Liver (tissue), 8 donors: ENCODE measurements at regions not wholly inside any gene's neighbourhood (a gene's known extent, or its start where the extent isn't known, plus 50 kb on each side); places are given as distances from the start of the nearest gene placed in this dataset.

Source experiments
- DNase-seq: peaks from one replicate; pipeline ENCODE4 v3.0.0-alpha.2; 2017; ENCODE audit warnings: low spot score
- H3K27ac ChIP-seq, 2 donors: one replicate each; pipeline ENCODE4 v1.7.0; 2013; ENCODE audit warnings: inconsistent platforms in 2 of 2, low read length in 2 of 2, control low read depth in 1 of 2, low read depth in 1 of 2, mild to moderate bottlenecking in 1 of 2
- H3K27me3 ChIP-seq, 4 donors: one replicate each; pipeline versions ENCODE4 v1.6.1 to v1.7.0; 2013; ENCODE audit warnings: low read length in 3 of 4, inconsistent platforms in 1 of 4, mild to moderate bottlenecking in 1 of 4, moderate library complexity in 1 of 4; ENCODE audit not compliant: control insufficient read depth in 4 of 4, insufficient read depth in 4 of 4
- H3K36me3 ChIP-seq, 4 donors: one replicate each; pipeline versions ENCODE4 v1.6.1 to v1.7.0; 2013; ENCODE audit warnings: low read length in 3 of 4, mild to moderate bottlenecking in 3 of 4, low read depth in 1 of 4, moderate library complexity in 1 of 4; ENCODE audit not compliant: control insufficient read depth in 4 of 4, insufficient read depth in 3 of 4
- H3K4me1 ChIP-seq, 4 donors: one replicate each; pipeline versions ENCODE4 v1.6.1 to v1.7.0; 2013; ENCODE audit warnings: low read length in 3 of 4, mild to moderate bottlenecking in 3 of 4, moderate library complexity in 1 of 4; ENCODE audit not compliant: control insufficient read depth in 4 of 4, insufficient read depth in 4 of 4
- H3K4me3 ChIP-seq, 3 donors: one replicate each; pipeline versions ENCODE4 v1.6.1 to v1.7.0; 2013; ENCODE audit warnings: low read length in 3 of 3, control low read depth in 1 of 3, low read depth in 1 of 3, mild to moderate bottlenecking in 1 of 3
- H3K9ac ChIP-seq, 2 donors: one replicate each; pipeline ENCODE4 v1.7.0; 2013; ENCODE audit warnings: low read length in 2 of 2, mild to moderate bottlenecking in 2 of 2, moderate library complexity in 2 of 2, control low read depth in 1 of 2, low read depth in 1 of 2
- H3K9me3 ChIP-seq, 4 donors: one replicate each; pipeline versions ENCODE4 v1.6.1 to v1.7.0; 2013; ENCODE audit warnings: low read length in 3 of 4; ENCODE audit not compliant: control insufficient read depth in 4 of 4
- ATF3 ChIP-seq: IDR thresholded peaks from 2 replicates; pipeline ENCODE4 v1.6.1; 2016; ENCODE audit warnings: antibody characterized with exemption
- CTCF ChIP-seq: fragments of 150-350 bp; IDR thresholded peaks from 2 replicates; pipeline ENCODE4 v1.5.1; 2017; ENCODE audit warnings: improper control_type of control experiment, low read depth, low read length; ENCODE audit not compliant: missing input control
- FOXA1 ChIP-seq: IDR thresholded peaks from 2 replicates; pipeline ENCODE4 v1.6.1; 2016; ENCODE audit warnings: antibody characterized with exemption
- FOXA2 ChIP-seq: IDR thresholded peaks from 2 replicates; pipeline ENCODE4 v1.6.1; 2016; ENCODE audit warnings: antibody characterized with exemption
- GABPA ChIP-seq, 2 donors: IDR thresholded peaks in 1 of 2; conservative IDR thresholded peaks in 1 of 2; 2 replicates each; pipeline ENCODE4 v1.6.1; 2016; ENCODE audit warnings: antibody characterized with exemption in 2 of 2, mild to moderate bottlenecking in 1 of 2, moderate library complexity in 1 of 2
- HNF4A ChIP-seq, 2 donors: conservative IDR thresholded peaks; 2 replicates each; pipeline ENCODE4 v1.6.1; 2016; ENCODE audit warnings: antibody characterized with exemption in 2 of 2, mild to moderate bottlenecking in 2 of 2
- HNF4G ChIP-seq: IDR thresholded peaks from 2 replicates; pipeline ENCODE4 v1.6.1; 2016; ENCODE audit warnings: antibody characterized with exemption
- JUND ChIP-seq, 2 donors: IDR thresholded peaks; 2 replicates each; pipeline ENCODE4 v1.6.1; 2016; ENCODE audit warnings: antibody characterized with exemption in 2 of 2
- MAX ChIP-seq: IDR thresholded peaks from 2 replicates; pipeline ENCODE4 v1.6.1; 2016; ENCODE audit warnings: antibody characterized with exemption
- RAD21 ChIP-seq, 2 donors: IDR thresholded peaks; 2 replicates each; pipeline ENCODE4 v1.6.1; 2016; ENCODE audit warnings: antibody characterized with exemption in 2 of 2, mild to moderate bottlenecking in 2 of 2
- REST ChIP-seq: IDR thresholded peaks from 2 replicates; pipeline ENCODE4 v1.6.1; 2016; ENCODE audit warnings: antibody characterized with exemption, mild to moderate bottlenecking
- RXRA ChIP-seq, 2 donors: IDR thresholded peaks; 2 replicates each; pipeline ENCODE4 v1.6.1; 2017 to 2018; ENCODE audit warnings: antibody characterized with exemption in 2 of 2, mild to moderate bottlenecking in 1 of 2
- SP1 ChIP-seq: IDR thresholded peaks from 2 replicates; pipeline ENCODE4 v1.6.1; 2018; ENCODE audit warnings: antibody characterized with exemption, mild to moderate bottlenecking
- TAF1 ChIP-seq: conservative IDR thresholded peaks from 2 replicates; pipeline ENCODE4 v1.6.1; 2016; ENCODE audit warnings: antibody characterized with exemption, mild to moderate bottlenecking
- YY1 ChIP-seq: IDR thresholded peaks from 2 replicates; pipeline ENCODE4 v1.6.1; 2016; ENCODE audit warnings: antibody characterized with exemption, mild to moderate bottlenecking
- ZBTB33 ChIP-seq: IDR thresholded peaks from 2 replicates; pipeline ENCODE4 v1.6.1; 2016; ENCODE audit warnings: antibody characterized with exemption
- WGBS: extraction: QIAGEN DNeasy Blood & Tissue Kit; methylation state at CpG from one replicate; pipeline ENCODE4 v1.1.7; 2013; 5-methylcytosine and 5-hydroxymethylcytosine counted together
- donor health status: healthy.
- donor health status: healthy.
- donor health status: healthy.
- donor health status: healthy.
- donor health status: healthy.

GRCh38 chr3:31234145-31234544 lies 298.6 kb upstream of the STT3B start:
- Histone ChIP-seq H3K4me1 (no peaks in the 10 kb centered on the region), H3K36me3 (no peaks in the 10 kb centered on the region), H3K27ac (no peak overlapping the region), H3K9me3 (no peaks in the 10 kb centered on the region), H3K4me3 (no peak overlapping the region), H3K9ac (no peak overlapping the region), H3K27me3 (no peaks in the 10 kb centered on the region)
- DNase-seq, result no peak
- no peak for TF ChIP-seq HNF4G
- TF ChIP-seq REST, result no peak
- no peak for TF ChIP-seq TAF1
- 79% methylated on average over 6 of the region's 6 CpGs for WGBS

- no peaks in the 10 kb centered on the region for H3K4me1 ChIP-seq
- H3K9ac ChIP-seq, result no peak overlapping the region
- no peak for TF ChIP-seq SP1
- TF ChIP-seq RXRA (IDR thresholded peaks at IDR 0.05), result no peak
- TF ChIP-seq TAF1, result no peak
- no peak for TF ChIP-seq JUND (IDR thresholded peaks at IDR 0.05)
- no peak for TF ChIP-seq FOXA1
- no peak for TF ChIP-seq ATF3
- TF ChIP-seq FOXA2, result no peak
- TF ChIP-seq HNF4G, result no peak
- no peak for TF ChIP-seq YY1
- no peak for TF ChIP-seq GABPA (IDR thresholded peaks at IDR 0.05 in 1 of 2, conservative IDR thresholded peaks at IDR 0.05 in 1 of 2)
- no peak for TF ChIP-seq ZBTB33
- TF ChIP-seq HNF4A (conservative IDR thresholded peaks at IDR 0.05), result no peak
- TF ChIP-seq RAD21 (IDR thresholded peaks at IDR 0.05), result no peak
- TF ChIP-seq REST, result no peak
- TF ChIP-seq MAX, result no peak
- TF ChIP-seq CTCF, result no peak
- H3K27me3 ChIP-seq, result no peaks in the 10 kb centered on the region
- DNase-seq, result no peak
- no peak overlapping the region for H3K27ac ChIP-seq
- H3K4me3 ChIP-seq, result no peak overlapping the region
- no peaks in the 10 kb centered on the region for H3K36me3 ChIP-seq
- WGBS, result 90% methylated on average over 3 of the region's 3 CpGs
- H3K9me3 ChIP-seq, result no peaks in the 10 kb centered on the region
Measured at GRCh38 chr3:31235062-31235700, 297.5 kb upstream of the STT3B start.
